C4-2B (cell line): ENCODE measurements at regions not wholly inside any gene's neighbourhood (a gene's known extent, or its start where the extent isn't known, plus 50 kb on each side); places are given as distances from the start of the nearest gene placed in this dataset.

ENCODE experiments used
- ZFX ChIP-seq: fragments of 450-650 bp; IDR thresholded peaks from 2 replicates; pipeline ENCODE4 v1.6.1; 2017
- TF ChIP-seq, protein P1 (sequence below): fragments of 450-650 bp; conservative IDR thresholded peaks from 2 replicates; pipeline ENCODE4 v1.5.1; 2017; ENCODE audit warnings: mild to moderate bottlenecking

DNA sequence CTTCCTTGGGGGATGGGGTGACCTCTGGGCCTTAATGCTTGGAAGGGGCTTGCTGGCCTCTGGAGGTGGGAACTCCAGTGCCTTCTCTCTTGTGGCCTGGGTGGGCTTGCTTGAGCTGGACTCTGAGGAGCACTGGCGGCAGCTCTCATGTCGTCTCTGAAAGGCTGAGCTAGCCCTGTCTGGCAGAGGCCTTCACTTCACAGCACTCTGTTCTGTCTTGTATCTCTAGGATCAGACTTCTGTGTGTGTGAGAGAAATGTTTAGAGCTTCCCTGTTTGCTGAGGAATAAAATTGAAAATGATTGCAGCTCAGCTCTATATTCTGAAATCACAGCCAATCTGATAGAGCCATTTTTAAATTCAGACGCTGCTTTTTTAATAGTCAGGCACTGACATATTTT lies 185.3 kb downstream of the KCNRG start:
- TF ChIP-seq, protein P1, sequence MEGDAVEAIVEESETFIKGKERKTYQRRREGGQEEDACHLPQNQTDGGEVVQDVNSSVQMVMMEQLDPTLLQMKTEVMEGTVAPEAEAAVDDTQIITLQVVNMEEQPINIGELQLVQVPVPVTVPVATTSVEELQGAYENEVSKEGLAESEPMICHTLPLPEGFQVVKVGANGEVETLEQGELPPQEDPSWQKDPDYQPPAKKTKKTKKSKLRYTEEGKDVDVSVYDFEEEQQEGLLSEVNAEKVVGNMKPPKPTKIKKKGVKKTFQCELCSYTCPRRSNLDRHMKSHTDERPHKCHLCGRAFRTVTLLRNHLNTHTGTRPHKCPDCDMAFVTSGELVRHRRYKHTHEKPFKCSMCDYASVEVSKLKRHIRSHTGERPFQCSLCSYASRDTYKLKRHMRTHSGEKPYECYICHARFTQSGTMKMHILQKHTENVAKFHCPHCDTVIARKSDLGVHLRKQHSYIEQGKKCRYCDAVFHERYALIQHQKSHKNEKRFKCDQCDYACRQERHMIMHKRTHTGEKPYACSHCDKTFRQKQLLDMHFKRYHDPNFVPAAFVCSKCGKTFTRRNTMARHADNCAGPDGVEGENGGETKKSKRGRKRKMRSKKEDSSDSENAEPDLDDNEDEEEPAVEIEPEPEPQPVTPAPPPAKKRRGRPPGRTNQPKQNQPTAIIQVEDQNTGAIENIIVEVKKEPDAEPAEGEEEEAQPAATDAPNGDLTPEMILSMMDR, result no peak
- TF ChIP-seq ZFX, result no peak
